ENCODE measurements at regions not wholly inside any gene's neighbourhood (a gene's known extent, or its start where the extent isn't known, plus 50 kb on each side); places are given as distances from the start of the nearest gene placed in this dataset.
"Not testable (repeated sequence)": the region's sequence is repeated elsewhere in the genome, so short reads cannot be mapped to it uniquely, and the experiment has no call there.

- peaks cover 21% of the 10 kb centered on the region for H3K27me3 Mint-ChIP-seq
- not testable (repeated sequence) for H3K27ac Mint-ChIP-seq, DNase-seq, H3K36me3 Mint-ChIP-seq, H3K4me3 Mint-ChIP-seq, H3K9me3 Mint-ChIP-seq
- peaks cover 21% of the 10 kb centered on the region for H3K4me1 Mint-ChIP-seq
Measured at GRCh38 chr6:142016666-142017065, 116.1 kb upstream of the GJE1 start.

DNA sequence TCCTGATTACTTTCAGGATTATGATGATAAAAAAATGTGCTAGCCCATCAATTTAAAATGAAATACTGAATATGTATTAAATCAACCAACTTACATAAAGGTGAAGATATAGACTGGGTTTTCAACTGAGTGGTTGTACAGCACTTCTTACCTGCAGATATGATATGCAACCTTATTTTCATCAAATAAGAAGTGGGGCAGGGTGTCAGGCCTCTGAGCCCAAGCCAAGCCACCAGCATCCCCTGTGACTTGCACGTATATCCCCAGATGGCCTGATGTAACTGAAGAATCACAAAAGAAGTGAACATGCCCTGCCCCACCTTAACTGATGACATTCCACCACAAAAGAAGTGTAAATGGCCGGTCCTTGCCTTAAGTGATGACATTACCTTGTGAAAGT, 117.3 kb upstream of the GJE1 start:
- not testable (repeated sequence) for H3K27ac Mint-ChIP-seq, H3K4me3 Mint-ChIP-seq, H3K9me3 Mint-ChIP-seq, H3K36me3 Mint-ChIP-seq, DNase-seq
- Mint-ChIP-seq H3K4me1 (peaks cover 21% of the 10 kb centered on the region), H3K27me3 (peaks cover 21% of the 10 kb centered on the region)

DNA sequence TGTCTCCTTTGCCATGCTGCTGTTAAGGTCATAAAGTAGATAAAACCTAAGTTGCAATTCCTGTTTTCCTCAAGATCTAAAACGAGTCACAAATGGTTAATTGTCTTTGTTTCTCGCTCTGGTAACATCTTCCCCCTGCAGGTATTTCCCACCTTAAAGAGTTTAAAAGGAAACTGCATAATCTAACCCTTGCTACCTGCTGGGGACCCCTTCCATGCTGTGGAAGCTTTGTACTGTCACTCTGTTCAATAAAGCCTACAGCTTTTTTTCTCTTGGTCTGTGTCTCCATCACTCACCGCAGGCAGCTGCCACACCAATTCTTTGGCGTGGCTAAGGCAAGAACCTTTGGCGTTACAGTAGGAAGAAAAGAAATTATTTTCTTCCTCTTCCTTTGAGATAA, 117.7 kb upstream of the GJE1 start:
- DNase-seq, result no peak
- no peak overlapping the region for H3K27ac Mint-ChIP-seq
- peaks cover 21% of the 10 kb centered on the region for H3K27me3 Mint-ChIP-seq
- peaks cover 4% of the 10 kb centered on the region for H3K36me3 Mint-ChIP-seq
- no peak overlapping the region for H3K4me3 Mint-ChIP-seq
- peaks cover 21% of the 10 kb centered on the region for H3K4me1 Mint-ChIP-seq
- H3K9me3 Mint-ChIP-seq, result peaks cover 4% of the 10 kb centered on the region

GRCh38 chr6:142014515-142014914, 118.2 kb upstream of the GJE1 start:
- no peak overlapping the region for H3K27ac Mint-ChIP-seq
- peaks cover 21% of the 10 kb centered on the region for H3K27me3 Mint-ChIP-seq
- peaks cover 4% of the 10 kb centered on the region for H3K9me3 Mint-ChIP-seq
- peaks cover 21% of the 10 kb centered on the region for H3K4me1 Mint-ChIP-seq
- H3K4me3 Mint-ChIP-seq, result no peak overlapping the region
- H3K36me3 Mint-ChIP-seq, result peaks cover 4% of the 10 kb centered on the region
- no peak for DNase-seq

- Mint-ChIP-seq H3K4me3 (no peak overlapping the region), H3K36me3 (peaks cover 4% of the 10 kb centered on the region), H3K27ac (no peak overlapping the region), H3K27me3 (peaks cover 21% of the 10 kb centered on the region), H3K4me1 (peaks cover 21% of the 10 kb centered on the region), H3K9me3 (peaks cover 4% of the 10 kb centered on the region)
- DNase-seq, result no peak
Measured at GRCh38 chr6:142013875-142014495, 118.7 kb upstream of the GJE1 start.

DNA sequence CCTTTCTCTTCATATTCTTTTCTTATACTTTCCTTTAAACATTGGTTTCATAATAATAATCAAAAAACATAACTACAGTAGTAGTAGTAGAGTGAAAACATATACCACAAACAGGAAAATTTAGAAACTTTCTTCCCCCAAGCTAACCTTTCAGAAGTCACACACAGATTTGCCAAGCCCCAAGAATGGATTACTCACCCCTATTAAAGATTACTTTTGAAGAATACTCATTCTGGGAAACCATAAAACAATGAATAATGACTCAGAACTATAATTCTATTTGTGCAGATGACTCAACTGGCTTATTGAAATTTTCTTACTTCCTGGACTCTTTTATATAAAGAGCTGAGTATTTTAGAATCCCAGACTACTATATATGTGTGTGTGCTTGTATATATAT, 119.4 kb upstream of the GJE1 start:
- no peak overlapping the region for H3K4me3 Mint-ChIP-seq

GRCh38 chr6:142011775-142012174, 121.0 kb upstream of the GJE1 start:
- Mint-ChIP-seq H3K4me1 (peaks cover 21% of the 10 kb centered on the region), H3K27me3 (peaks cover 15% of the 10 kb centered on the region), H3K36me3 (peaks cover 4% of the 10 kb centered on the region), H3K4me3 (no peak overlapping the region), H3K9me3 (peaks cover 6% of the 10 kb centered on the region), H3K27ac (no peak overlapping the region)
- DNase-seq, result no peak

More for the DNA sequence above, 119.4 kb upstream of the GJE1 start:
- H3K27me3 Mint-ChIP-seq, result peaks cover 21% of the 10 kb centered on the region
- peaks cover 21% of the 10 kb centered on the region for H3K4me1 Mint-ChIP-seq
- DNase-seq, result no peak
- peaks cover 6% of the 10 kb centered on the region for H3K9me3 Mint-ChIP-seq
- peak overlapping the region; percentile 59 for H3K27ac Mint-ChIP-seq
- H3K36me3 Mint-ChIP-seq, result peaks cover 4% of the 10 kb centered on the region

DNA sequence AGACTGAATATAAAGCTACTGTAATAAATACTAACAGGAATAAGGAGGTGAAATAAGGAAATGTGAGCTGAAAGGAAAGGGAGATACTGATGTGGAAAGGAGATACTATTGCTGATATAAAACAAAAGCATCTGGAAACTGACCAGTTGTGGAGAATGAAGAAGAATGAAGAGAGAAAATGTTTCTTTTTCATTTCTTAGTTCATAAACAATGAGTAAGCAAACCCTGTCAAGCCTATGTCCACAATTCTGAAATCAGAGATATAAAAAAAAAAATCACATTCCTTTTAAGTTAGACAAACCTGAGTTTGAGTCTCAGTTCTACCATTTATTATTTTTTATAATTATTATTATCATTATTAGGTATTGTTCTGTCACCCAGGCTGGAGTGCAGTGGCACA, 121.6 kb upstream of the GJE1 start:
- peaks cover 21% of the 10 kb centered on the region for H3K4me1 Mint-ChIP-seq
- peaks cover 14% of the 10 kb centered on the region for H3K27me3 Mint-ChIP-seq
- H3K36me3 Mint-ChIP-seq, result peaks cover 4% of the 10 kb centered on the region

DNA sequence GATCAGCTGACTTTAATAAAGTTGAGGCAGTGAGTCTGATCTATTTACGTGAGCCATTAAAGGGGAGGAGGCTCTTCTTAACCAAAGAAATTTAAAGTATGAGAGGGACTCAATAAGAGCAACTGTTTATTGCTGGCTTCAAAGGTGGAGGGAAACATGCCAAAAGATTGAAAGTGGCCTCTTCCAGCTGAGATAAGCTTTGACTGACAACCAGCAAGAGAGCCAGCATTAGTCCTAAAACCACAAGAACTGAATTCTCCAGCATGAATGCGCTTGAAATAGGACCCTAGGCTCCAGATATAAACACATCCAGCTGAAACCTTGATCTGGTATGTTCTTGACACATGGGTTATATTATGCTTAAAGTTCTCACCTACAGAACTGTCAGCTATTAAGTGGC, 123.1 kb upstream of the GJE1 start:
- H3K27me3 Mint-ChIP-seq, result peaks cover 7% of the 10 kb centered on the region
- H3K4me3 Mint-ChIP-seq, result no peak overlapping the region
- no peak for DNase-seq
- peaks cover 5% of the 10 kb centered on the region for H3K9me3 Mint-ChIP-seq
- H3K4me1 Mint-ChIP-seq, result peaks cover 16% of the 10 kb centered on the region
- H3K27ac Mint-ChIP-seq, result no peak overlapping the region
- H3K36me3 Mint-ChIP-seq, result peaks cover 4% of the 10 kb centered on the region

More for the DNA sequence above, 121.6 kb upstream of the GJE1 start:
- no peak for DNase-seq
- Mint-ChIP-seq H3K9me3 (peaks cover 6% of the 10 kb centered on the region), H3K4me3 (no peak overlapping the region), H3K27ac (no peak overlapping the region)

- Mint-ChIP-seq H3K4me1 (peaks cover 10% of the 10 kb centered on the region), H3K4me3 (no peak overlapping the region), H3K27ac (no peak overlapping the region), H3K9me3 (peaks cover 5% of the 10 kb centered on the region), H3K36me3 (peaks cover 4% of the 10 kb centered on the region), H3K27me3 (peaks cover 5% of the 10 kb centered on the region)
- DNase-seq, result no peak
Measured at GRCh38 chr6:142008781-142009180, 123.9 kb upstream of the GJE1 start.

- Mint-ChIP-seq H3K9me3 (peaks cover 5% of the 10 kb centered on the region), H3K4me3 (no peak overlapping the region)
- DNase-seq, result no peak
Measured at GRCh38 chr6:142008016-142008735, 124.5 kb upstream of the GJE1 start.

DNA sequence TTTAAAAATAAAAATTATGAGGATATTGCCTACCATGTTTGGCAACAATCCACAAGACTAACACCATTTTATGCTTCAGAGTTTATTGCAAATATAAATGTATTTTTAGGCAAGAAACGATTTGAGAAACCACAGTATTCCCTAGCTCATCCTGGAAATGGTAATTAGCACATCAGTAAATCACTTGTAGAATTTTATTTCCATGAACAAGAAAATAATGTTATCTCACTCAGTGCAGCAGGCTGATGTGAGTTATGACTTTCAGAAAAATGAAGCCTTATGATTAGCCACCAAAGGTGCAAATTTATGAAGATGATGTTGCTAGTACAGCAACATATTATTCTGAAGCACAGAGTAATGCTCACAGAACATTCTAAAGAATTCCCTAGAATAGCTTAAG, 127.7 kb upstream of the GJE1 start:
- H3K27me3 Mint-ChIP-seq, result no peaks in the 10 kb centered on the region
- no peaks in the 10 kb centered on the region for H3K4me1 Mint-ChIP-seq

More at GRCh38 chr6:142008016-142008735, 124.5 kb upstream of the GJE1 start:
- Mint-ChIP-seq H3K27me3 (peaks cover 5% of the 10 kb centered on the region), H3K4me1 (peaks cover 8% of the 10 kb centered on the region), H3K27ac (no peak overlapping the region), H3K36me3 (peaks cover 4% of the 10 kb centered on the region)

DNA sequence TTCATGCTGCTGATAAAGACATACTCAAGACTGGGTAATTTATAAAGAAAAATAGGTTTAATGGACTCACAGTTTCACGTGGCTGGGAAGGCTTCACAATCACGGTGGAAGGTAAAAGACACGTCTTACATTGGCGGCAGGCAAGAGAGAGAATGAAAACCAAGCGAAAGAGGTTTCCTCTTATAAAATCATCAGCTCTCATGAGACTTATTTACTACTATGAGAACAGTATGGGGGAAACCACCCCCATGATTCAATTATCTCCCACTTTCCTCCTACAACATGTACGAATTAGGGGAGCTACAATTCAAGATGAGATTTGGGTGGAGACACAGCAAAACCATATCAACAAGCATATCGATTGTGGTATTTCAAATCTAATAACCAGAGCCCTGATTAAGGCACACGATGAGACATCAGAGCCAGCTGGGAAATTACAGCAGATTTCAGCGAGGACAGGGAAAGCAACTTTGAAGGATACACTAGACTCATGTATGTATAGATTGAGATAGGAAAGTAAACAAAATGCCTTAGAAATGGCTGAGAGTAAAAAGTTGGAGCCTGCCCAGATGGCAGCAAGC, 129.8 kb upstream of the GJE1 start:
- H3K27me3 Mint-ChIP-seq, result no peaks in the 10 kb centered on the region
- H3K9me3 Mint-ChIP-seq, result peaks cover 23% of the 10 kb centered on the region
- no peak overlapping the region for H3K27ac Mint-ChIP-seq
- DNase-seq, result no peak
- H3K4me3 Mint-ChIP-seq, result no peak overlapping the region
- no peaks in the 10 kb centered on the region for H3K4me1 Mint-ChIP-seq
- peaks cover 2% of the 10 kb centered on the region for H3K36me3 Mint-ChIP-seq

More for the DNA sequence above, 127.7 kb upstream of the GJE1 start:
- peaks cover 10% of the 10 kb centered on the region for H3K9me3 Mint-ChIP-seq
- no peak overlapping the region for H3K4me3 Mint-ChIP-seq
- H3K27ac Mint-ChIP-seq, result no peak overlapping the region
- H3K36me3 Mint-ChIP-seq, result no peaks in the 10 kb centered on the region
- no peak for DNase-seq

- peaks cover 34% of the 10 kb centered on the region for H3K9me3 Mint-ChIP-seq
- no peak overlapping the region for H3K27ac Mint-ChIP-seq
- H3K4me1 Mint-ChIP-seq, result no peaks in the 10 kb centered on the region
- peaks cover 4% of the 10 kb centered on the region for H3K36me3 Mint-ChIP-seq
- DNase-seq, result no peak
- no peaks in the 10 kb centered on the region for H3K27me3 Mint-ChIP-seq
- H3K4me3 Mint-ChIP-seq, result no peak overlapping the region
Measured at GRCh38 chr6:141996823-141997222, 135.9 kb upstream of the GJE1 start.

- Mint-ChIP-seq H3K4me3 (no peak overlapping the region), H3K4me1 (peaks cover 2% of the 10 kb centered on the region), H3K9me3 (peaks cover 12% of the 10 kb centered on the region), H3K27ac (no peak overlapping the region), H3K36me3 (no peaks in the 10 kb centered on the region), H3K27me3 (no peaks in the 10 kb centered on the region)
- no peak for DNase-seq
Measured at GRCh38 chr6:141992109-141992508, 140.6 kb upstream of the GJE1 start.
